ENCODE measurements at regions not wholly inside any gene's neighbourhood (a gene's known extent, or its start where the extent isn't known, plus 50 kb on each side); places are given as distances from the start of the nearest gene placed in this dataset.

- no peak for DNase-seq
These were observed 112.1 kb upstream of the FOXF1 start for GRCh38 chr16:86398201-86398600.

- DNase-seq, result no peak
These were observed 111.7 kb upstream of the FOXF1 start for GRCh38 chr16:86398622-86399021.

- DNase-seq, result no peak
These were observed 109.2 kb upstream of the FOXF1 start for GRCh38 chr16:86401126-86401525.

- DNase-seq, result no peak
These were observed 107.2 kb upstream of the FOXF1 start for GRCh38 chr16:86403085-86403484.

- no peak for DNase-seq
These were observed 106.7 kb upstream of the FOXF1 start for GRCh38 chr16:86403541-86404163.

GRCh38 chr16:86404678-86405077, 105.6 kb upstream of the FOXF1 start:
- DNase-seq, result no peak

- no peak for DNase-seq
These were observed 105.0 kb upstream of the FOXF1 start for GRCh38 chr16:86405319-86405718.

- no peak for DNase-seq
These were observed 104.3 kb upstream of the FOXF1 start for GRCh38 chr16:86406056-86406455.

GRCh38 chr16:86408685-86409084, 101.6 kb upstream of the FOXF1 start:
- DNase-seq, result no peak

GRCh38 chr16:86410081-86410480, 100.2 kb upstream of the FOXF1 start:
- DNase-seq, result no peak

- no peak for DNase-seq
These were observed 99.8 kb upstream of the FOXF1 start for GRCh38 chr16:86410529-86410928.

- DNase-seq, result no peak
These were observed 98.4 kb upstream of the FOXF1 start for GRCh38 chr16:86411897-86412296.

- no peak for DNase-seq
These were observed 95.2 kb upstream of the FOXF1 start for GRCh38 chr16:86414991-86415740.

- no peak for DNase-seq
These were observed 91.3 kb upstream of the FOXF1 start for GRCh38 chr16:86418981-86419380.

- DNase-seq, result no peak
These were observed 90.8 kb upstream of the FOXF1 start for GRCh38 chr16:86419518-86419917.

- DNase-seq, result no peak
These were observed 88.3 kb upstream of the FOXF1 start for GRCh38 chr16:86421995-86422394.

GRCh38 chr16:86424398-86424797, 85.9 kb upstream of the FOXF1 start:
- no peak for DNase-seq

GRCh38 chr16:86424985-86425384, 85.3 kb upstream of the FOXF1 start:
- no peak for DNase-seq

- DNase-seq, result no peak
These were observed 84.2 kb upstream of the FOXF1 start for GRCh38 chr16:86426063-86426642.

- no peak for DNase-seq
These were observed 82.9 kb upstream of the FOXF1 start for GRCh38 chr16:86427433-86427851.

GRCh38 chr16:86428729-86429517, 81.4 kb upstream of the FOXF1 start:
- no peak for DNase-seq

GRCh38 chr16:86429663-86430062, 80.7 kb upstream of the FOXF1 start:
- DNase-seq, result no peak

GRCh38 chr16:86430814-86431213, 79.5 kb upstream of the FOXF1 start:
- DNase-seq, result no peak

- no peak for DNase-seq
These were observed 78.8 kb upstream of the FOXF1 start for GRCh38 chr16:86431540-86431939.
